H9 (cell line): ENCODE measurements at regions not wholly inside any gene's neighbourhood (a gene's known extent, or its start where the extent isn't known, plus 50 kb on each side); places are given as distances from the start of the nearest gene placed in this dataset.

Experiments
- DNase-seq: peaks from one replicate; pipeline ENCODE4 v3.0.0-alpha.2; 2017
- H2AFZ ChIP-seq: one replicate; pipeline ENCODE4 v1.6.1; 2013; ENCODE audit warnings: mild to moderate bottlenecking, low read length, control low read depth, moderate library complexity
- H2AK5ac ChIP-seq: 2 replicates; pipeline ENCODE4 v1.6.1; 2013; ENCODE audit warnings: low read length, control low read depth, mixed read lengths; ENCODE audit not compliant: insufficient read length
- H2BK120ac ChIP-seq: one replicate; pipeline ENCODE4 v1.6.1; 2013; ENCODE audit warnings: low read depth, mild to moderate bottlenecking, low read length, control low read depth, inconsistent platforms; ENCODE audit not compliant: poor library complexity, severe bottlenecking
- H2BK12ac ChIP-seq: 2 replicates; pipeline ENCODE4 v1.6.1; 2013; ENCODE audit warnings: low read length, control low read depth, mixed read lengths, low read depth; ENCODE audit not compliant: insufficient read length
- H2BK15ac ChIP-seq: 2 replicates; pipeline ENCODE4 v1.6.1; 2013; ENCODE audit warnings: low read depth, low read length, control low read depth
- H2BK20ac ChIP-seq: one replicate; pipeline ENCODE4 v1.6.1; 2013; ENCODE audit warnings: low read depth, mild to moderate bottlenecking, low read length, control low read depth, inconsistent platforms; ENCODE audit not compliant: poor library complexity, severe bottlenecking
- H2BK5ac ChIP-seq: 2 replicates; pipeline ENCODE4 v1.6.1; 2013; ENCODE audit warnings: low read length, control low read depth, mixed read lengths; ENCODE audit not compliant: insufficient read length
- H3K14ac ChIP-seq: 2 replicates; pipeline ENCODE4 v1.6.1; 2013; ENCODE audit warnings: low read length, control low read depth; ENCODE audit not compliant: insufficient read depth
- H3K18ac ChIP-seq: 2 replicates; pipeline ENCODE4 v1.6.1; 2013; ENCODE audit warnings: low read depth, mild to moderate bottlenecking, mixed read lengths, low read length, control low read depth; ENCODE audit not compliant: insufficient read length
- H3K23ac ChIP-seq: 2 replicates; pipeline ENCODE4 v1.6.1; 2013; ENCODE audit warnings: low read length, control low read depth, mixed read lengths, low read depth; ENCODE audit not compliant: insufficient read length
- H3K23me2 ChIP-seq: 2 replicates; pipeline ENCODE4 v1.6.1; 2013; ENCODE audit warnings: low read depth, mild to moderate bottlenecking, mixed read lengths, low read length, control low read depth; ENCODE audit not compliant: insufficient read length, poor library complexity, severe bottlenecking
- H3K27ac ChIP-seq: 2 replicates; pipeline ENCODE4 v1.5.1; 2013; ENCODE audit warnings: low read length, control low read depth, mixed read lengths, low read depth; ENCODE audit not compliant: insufficient read length
- H3K27me3 ChIP-seq: 2 replicates; pipeline ENCODE4 v1.6.1; 2013; ENCODE audit warnings: low read length, control low read depth, inconsistent platforms; ENCODE audit not compliant: insufficient read depth
- H3K4ac ChIP-seq: 2 replicates; pipeline ENCODE4 v1.6.1; 2013; ENCODE audit warnings: low read depth, mild to moderate bottlenecking, control low read depth, inconsistent platforms, low read length, moderate library complexity
- H3K4me1 ChIP-seq: 2 replicates; pipeline ENCODE4 v1.6.1; 2013; ENCODE audit warnings: low read length, control low read depth, inconsistent platforms; ENCODE audit not compliant: insufficient read depth
- H3K4me2 ChIP-seq: 2 replicates; pipeline ENCODE4 v1.6.1; 2013; ENCODE audit warnings: low read length, control low read depth, mixed read lengths; ENCODE audit not compliant: insufficient read length, insufficient read depth
- H3K56ac ChIP-seq: 2 replicates; pipeline ENCODE4 v1.6.1; 2013; ENCODE audit warnings: low read depth, mild to moderate bottlenecking, mixed read lengths, low read length, control low read depth; ENCODE audit not compliant: insufficient read length
- H3K79me1 ChIP-seq: 2 replicates; pipeline ENCODE4 v1.6.1; 2013; ENCODE audit warnings: low read depth, mild to moderate bottlenecking, moderate library complexity, low read length, control low read depth, inconsistent platforms; ENCODE audit not compliant: insufficient read depth, poor library complexity, severe bottlenecking
- H3K79me2 ChIP-seq: 2 replicates; pipeline ENCODE4 v1.6.1; 2013; ENCODE audit warnings: low read length, control low read depth, inconsistent platforms; ENCODE audit not compliant: insufficient read depth
- H3K9ac ChIP-seq: 2 replicates; pipeline ENCODE4 v1.6.1; 2013; ENCODE audit warnings: low read length, control low read depth, mixed read lengths; ENCODE audit not compliant: insufficient read length; ENCODE audit errors: extremely low read depth
- H3K9me3 ChIP-seq: one replicate; pipeline ENCODE4 v1.6.1; 2013; ENCODE audit warnings: low read depth, low read length, inconsistent platforms; ENCODE audit not compliant: control insufficient read depth
- H3T11ph ChIP-seq: one replicate; pipeline ENCODE4 v1.6.1; 2013; ENCODE audit warnings: mild to moderate bottlenecking, low read length, control low read depth, inconsistent platforms
- H4K20me1 ChIP-seq: one replicate; pipeline ENCODE4 v1.6.1; 2013; ENCODE audit not compliant: control insufficient read depth, insufficient read length, insufficient read depth
- H4K5ac ChIP-seq: 2 replicates; pipeline ENCODE4 v1.6.1; 2013; ENCODE audit warnings: low read depth, mild to moderate bottlenecking, mixed read lengths, low read length, control low read depth; ENCODE audit not compliant: insufficient read length
- H4K8ac ChIP-seq: replicated peaks from 2 replicates; pipeline ENCODE4 v1.6.1; 2013; ENCODE audit warnings: low read length, control low read depth, mixed read lengths, low read depth; ENCODE audit not compliant: insufficient read length
- H4K91ac ChIP-seq: 2 replicates; pipeline ENCODE4 v1.6.1; 2013; ENCODE audit warnings: low read depth, mild to moderate bottlenecking, moderate library complexity, mixed read lengths, low read length, control low read depth; ENCODE audit not compliant: insufficient read length
- H3K27ac Mint-ChIP-seq, 3 experiments: 2 replicates in 2 of 3; 3 replicates in 1 of 3; pipeline ENCODE4 v1.8.0; 2020 to 2021; ENCODE audit warnings: mixed read lengths in 3 of 3, mild to moderate bottlenecking in 1 of 3, moderate library complexity in 1 of 3
- H3K27me3 Mint-ChIP-seq: 2 replicates; pipeline ENCODE4 v1.8.0; 2021; ENCODE audit warnings: low read depth, mild to moderate bottlenecking, moderate library complexity, mixed read lengths
- H3K36me3 Mint-ChIP-seq, 3 experiments: 2 replicates in 2 of 3; 3 replicates in 1 of 3; pipeline ENCODE4 v1.8.0; 2020 to 2021; ENCODE audit warnings: low read depth in 3 of 3, mixed read lengths in 3 of 3; ENCODE audit not compliant: insufficient read depth in 1 of 3
- H3K4me1 Mint-ChIP-seq, 2 experiments: 2 replicates each; pipeline ENCODE4 v1.8.0; 2020; ENCODE audit warnings: mixed read lengths in 2 of 2
- H3K4me3 Mint-ChIP-seq, 2 experiments: 2 replicates in 1 of 2; 3 replicates in 1 of 2; pipeline ENCODE4 v1.8.0; 2020 to 2021; ENCODE audit warnings: mild to moderate bottlenecking in 2 of 2, mixed read lengths in 2 of 2, moderate library complexity in 1 of 2
- H3K9me3 Mint-ChIP-seq, 2 experiments: 2 replicates in 1 of 2; 3 replicates in 1 of 2; pipeline ENCODE4 v1.8.0; 2020; ENCODE audit warnings: mild to moderate bottlenecking in 2 of 2, mixed read lengths in 2 of 2, moderate library complexity in 1 of 2
- CTCF ChIP-seq: fragments of 200-600 bp; sonication (generic); conservative IDR thresholded peaks from 3 replicates; pipeline ENCODE4 v1.8.0; 2021; ENCODE audit warnings: antibody characterized with exemption, mild to moderate bottlenecking
- WGBS: extraction: QIAGEN DNeasy Blood & Tissue Kit; methylation state at CpG from one replicate; pipeline ENCODE4 v1.1.7; 2013; ENCODE audit warnings: missing lambda C conversion rate, low lambda C conversion rate, mixed read lengths; ENCODE audit not compliant: insufficient read length; ENCODE audit errors: extremely low coverage; 5-methylcytosine and 5-hydroxymethylcytosine counted together

- no peak overlapping the region for H3K23ac ChIP-seq
- no peaks in the 10 kb centered on the region for H3K9me3 ChIP-seq
- H3K56ac ChIP-seq: no peak overlapping the region
- H3K9me3 Mint-ChIP-seq: peaks cover 0 to 4% of the 10 kb centered on the region in 2 experiments; a peak in 2 of 5 replicates
- no peak overlapping the region for H2BK5ac ChIP-seq
- H2BK20ac ChIP-seq: no peak overlapping the region
- H3K27me3 ChIP-seq: no peaks in the 10 kb centered on the region
- no peaks in the 10 kb centered on the region for H3K79me1 ChIP-seq
- peaks cover 0 to 3% (median 1%) of the 10 kb centered on the region in 3 experiments; a peak in 2 of 7 replicates for H3K36me3 Mint-ChIP-seq
- no peak overlapping the region for H3K27ac Mint-ChIP-seq
- no peak overlapping the region for H3K14ac ChIP-seq
- no peak overlapping the region for H2BK15ac ChIP-seq
- no peak overlapping the region for H3K4me2 ChIP-seq
- no peak overlapping the region for H3K4ac ChIP-seq
- no peak overlapping the region for H3T11ph ChIP-seq
- no peak overlapping the region for H3K27ac ChIP-seq
- no peak overlapping the region for H2AK5ac ChIP-seq
- H4K91ac ChIP-seq: no peak overlapping the region
- no peak overlapping the region for H2BK120ac ChIP-seq
- no CpG with 5 or more reads among the region's 9 CpGs for WGBS
- DNase-seq: no peak
- H3K9ac ChIP-seq: no peak overlapping the region
- H4K20me1 ChIP-seq: no peaks in the 10 kb centered on the region
- peaks cover 16% of the 10 kb centered on the region for H3K27me3 Mint-ChIP-seq
- H3K18ac ChIP-seq: no peak overlapping the region
- H3K4me3 Mint-ChIP-seq: no peak overlapping the region
- no peaks in the 10 kb centered on the region for H3K23me2 ChIP-seq
- H4K5ac ChIP-seq: no peak overlapping the region
- peaks cover 8 to 18% of the 10 kb centered on the region in 2 experiments; a peak in 3 of 4 replicates for H3K4me1 Mint-ChIP-seq
- TF ChIP-seq CTCF: no peak
- no peaks in the 10 kb centered on the region for H3K4me1 ChIP-seq
- H3K79me2 ChIP-seq: no peaks in the 10 kb centered on the region
- no peak overlapping the region for H4K8ac ChIP-seq
- H2AFZ ChIP-seq: no peak overlapping the region
- no peak overlapping the region for H2BK12ac ChIP-seq
Observed at GRCh38 chr22:44605486-44605885, 96.5 kb upstream of the PRR5 start.
